ENCODE measurements at regions not wholly inside any gene's neighbourhood (a gene's known extent, or its start where the extent isn't known, plus 50 kb on each side); places are given as distances from the start of the nearest gene placed in this dataset.
"Not testable (repeated sequence)": the region's sequence is repeated elsewhere in the genome, so short reads cannot be mapped to it uniquely, and the experiment has no call there.

- DNase-seq, result not testable (repeated sequence)
These were observed 376.8 kb upstream of the PODXL start for GRCh38 chr7:131933219-131933618.

- DNase-seq, result no peak
These were observed 375.8 kb upstream of the PODXL start for GRCh38 chr7:131932271-131932670.

DNA sequence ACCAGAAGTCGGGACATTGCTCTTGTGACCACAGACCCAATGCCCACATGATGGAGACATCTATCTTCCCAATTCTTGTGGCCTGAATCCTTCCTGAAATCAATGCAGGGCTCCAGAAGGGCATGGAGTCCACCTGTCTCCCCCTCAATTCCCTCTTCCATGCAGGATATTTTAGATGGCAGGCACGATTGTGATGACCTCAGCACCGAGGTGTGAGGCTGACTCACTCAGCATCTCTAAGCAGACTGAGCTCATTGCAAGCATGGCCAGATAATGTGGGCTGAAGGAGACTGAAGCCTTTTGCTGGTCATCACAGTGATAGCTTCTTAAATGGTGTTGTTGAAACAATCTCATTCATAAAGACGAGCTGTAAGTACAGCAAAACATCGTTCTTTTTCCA lies 374.9 kb upstream of the PODXL start:
- no peak for DNase-seq

GRCh38 chr7:131929632-131930031 lies 373.2 kb upstream of the PODXL start:
- no peak for DNase-seq

DNA sequence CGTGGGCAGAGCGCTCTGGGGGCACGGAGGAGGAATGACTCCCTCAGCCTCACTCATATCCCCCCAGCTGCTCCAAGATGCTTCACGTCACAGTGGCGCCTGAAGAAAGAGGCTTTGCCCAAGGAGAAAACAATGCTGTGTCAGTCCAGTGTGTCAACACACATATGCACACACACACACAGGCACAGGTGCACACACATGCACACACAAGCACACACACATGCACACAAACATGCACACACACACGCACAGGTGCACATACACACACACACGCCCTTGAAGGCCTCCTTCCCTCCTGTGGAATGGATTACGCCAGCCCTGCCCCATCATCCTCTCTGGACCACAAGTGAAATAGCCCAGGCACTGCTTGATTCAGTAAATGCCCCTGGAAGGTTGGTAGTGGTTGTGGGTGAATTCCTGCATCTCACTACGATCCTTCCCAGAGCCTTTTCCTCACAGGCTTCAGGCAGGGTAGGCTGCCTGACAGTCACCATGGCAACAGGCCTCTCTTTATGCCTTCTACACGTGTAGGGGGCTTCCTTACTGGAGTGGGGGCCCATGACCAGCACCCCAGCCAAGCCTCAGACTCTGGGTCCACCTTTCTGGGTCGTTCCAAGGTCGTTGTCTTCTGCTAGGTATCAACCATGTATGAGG lies 371.5 kb upstream of the PODXL start:
- no peak for DNase-seq

- DNase-seq, result no peak
These were observed 369.2 kb upstream of the PODXL start for GRCh38 chr7:131925636-131926035.

DNA sequence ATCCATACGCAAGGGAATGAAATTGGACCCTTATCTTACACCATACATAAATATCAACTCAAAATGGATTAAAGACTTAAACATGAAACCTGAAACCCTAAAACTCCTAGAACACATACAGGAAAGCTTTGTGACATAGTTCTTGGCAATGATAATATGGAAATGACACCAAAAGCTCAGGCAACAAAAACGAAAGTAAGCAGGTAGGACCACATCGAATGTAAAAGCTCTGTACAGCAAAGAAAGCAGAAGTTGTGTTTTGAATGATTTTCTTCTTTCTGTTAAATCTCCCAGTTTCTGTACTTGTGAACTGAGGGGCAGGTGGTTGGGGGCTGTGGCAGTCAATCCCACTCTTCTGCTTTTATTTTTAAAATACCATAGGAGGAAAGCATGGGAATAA lies 368.4 kb upstream of the PODXL start:
- DNase-seq, result no peak

- not testable (repeated sequence) for DNase-seq
These were observed 366.5 kb upstream of the PODXL start for GRCh38 chr7:131922948-131923347.

- DNase-seq, result no peak
These were observed 364.6 kb upstream of the PODXL start for GRCh38 chr7:131921016-131921415.

DNA sequence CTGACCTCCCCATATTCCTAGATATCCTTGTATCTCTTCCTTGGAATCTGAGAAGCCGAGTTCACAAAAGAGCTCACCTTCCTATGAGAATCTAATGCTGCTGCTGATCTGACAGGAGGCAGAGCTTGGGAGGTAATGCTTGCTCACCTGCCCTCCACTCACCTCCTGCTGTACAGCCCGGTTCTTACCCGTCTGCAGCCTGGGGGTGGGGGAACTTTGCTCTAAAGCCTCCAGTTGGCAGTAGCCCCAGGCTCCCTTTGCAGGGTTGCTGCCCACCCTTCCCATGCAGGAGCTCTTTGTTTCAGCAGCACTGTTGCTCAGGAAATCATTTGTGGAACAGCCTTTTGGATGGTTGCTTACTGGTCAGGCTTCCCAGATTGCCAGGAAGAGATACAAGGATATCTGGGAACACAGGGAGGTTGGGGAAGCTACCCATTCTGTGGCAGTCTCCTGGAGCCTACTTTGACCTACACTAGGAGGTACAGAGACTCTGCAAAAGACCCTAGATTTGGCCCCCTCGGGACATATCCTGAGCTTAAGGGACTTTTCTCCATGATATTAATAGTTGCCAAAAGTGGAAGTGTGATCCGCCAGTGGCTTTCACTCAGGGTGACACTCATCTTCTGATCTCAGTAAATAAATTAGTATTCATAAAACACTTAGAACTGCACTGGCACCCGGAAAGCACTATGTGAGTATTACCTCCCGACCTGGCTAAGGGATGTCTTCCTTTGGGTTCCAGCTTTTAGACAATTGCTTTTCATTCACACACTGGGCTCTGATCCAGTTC lies 363.7 kb upstream of the PODXL start:
- no peak for DNase-seq

DNA sequence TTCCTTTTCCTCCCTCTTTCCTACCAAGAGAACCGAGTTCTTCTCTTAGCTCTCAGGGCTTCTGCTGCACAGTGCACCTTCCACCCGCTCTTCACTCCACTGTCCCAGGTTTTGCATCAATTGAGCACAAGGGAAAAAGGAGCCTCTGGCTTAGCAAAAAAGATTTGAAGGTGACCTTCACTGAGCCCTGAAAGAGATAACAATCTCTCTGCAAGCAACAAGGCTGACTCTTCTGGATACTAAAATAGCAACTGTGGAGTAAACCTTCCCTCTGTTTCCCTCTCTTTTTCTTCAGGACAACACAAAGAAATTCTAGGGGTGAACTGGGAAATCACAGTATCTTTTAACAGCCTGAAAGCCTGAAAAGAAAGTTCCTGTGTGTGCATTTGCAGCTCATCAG lies 354.7 kb upstream of the PODXL start:
- no peak for DNase-seq

DNA sequence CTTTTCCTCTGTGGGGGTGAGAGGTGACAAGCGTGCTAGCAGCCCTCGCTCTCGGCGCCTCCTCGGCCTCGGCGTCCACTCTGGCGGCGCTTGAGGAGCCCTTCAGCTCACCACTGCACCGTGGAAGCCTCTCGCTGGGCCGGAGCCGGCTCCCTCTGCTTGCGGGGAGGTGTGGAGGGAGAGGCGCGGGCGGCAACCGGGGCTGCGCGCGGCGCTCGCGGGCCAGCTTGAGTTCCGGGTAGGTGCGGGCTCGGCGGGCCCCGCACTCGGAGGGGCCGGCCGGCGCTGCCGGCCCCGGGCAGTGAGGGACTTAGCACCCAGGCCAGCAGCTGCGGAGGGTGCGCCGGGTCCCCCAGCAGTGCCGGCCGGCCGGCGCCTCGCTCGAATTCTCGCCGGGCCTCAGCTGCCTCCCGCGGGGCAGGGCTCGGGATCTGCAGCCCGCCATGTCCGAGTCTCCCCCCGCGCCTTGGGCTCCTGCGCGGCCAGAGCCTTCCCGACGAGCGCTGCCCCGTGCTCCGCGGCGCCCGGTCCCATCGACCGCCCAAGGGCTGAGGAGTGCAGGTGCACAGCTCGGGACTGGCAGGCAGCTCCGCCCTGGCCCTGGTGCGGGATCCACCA lies 352.8 kb upstream of the PODXL start:
- DNase-seq, result peak; percentile 3

- DNase-seq, result no peak
These were observed 352.3 kb upstream of the PODXL start for GRCh38 chr7:131908714-131909113.

DNA sequence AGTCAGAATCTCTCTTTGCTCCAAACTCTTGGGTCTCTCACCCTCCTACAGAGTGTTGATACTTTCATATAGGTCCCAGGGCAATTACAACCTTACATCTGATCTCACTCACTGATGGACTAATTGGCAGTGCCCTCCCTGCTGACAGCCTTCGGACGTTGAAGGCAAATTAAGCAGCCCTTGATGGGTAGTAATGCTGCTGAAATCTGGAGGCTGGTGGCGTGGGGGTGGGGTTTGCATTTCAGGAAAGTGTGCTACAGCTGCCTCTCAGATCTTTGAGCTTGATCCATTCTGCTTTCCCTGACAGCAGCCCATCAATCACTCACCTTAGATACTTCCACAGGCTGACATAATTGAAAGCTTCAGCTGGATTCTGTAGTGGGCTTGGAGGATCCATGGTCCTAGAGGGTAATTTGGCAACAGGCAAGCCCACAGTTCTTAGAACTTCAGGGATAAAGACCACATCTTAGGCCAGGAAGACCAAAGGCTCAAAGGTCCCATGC lies 349.1 kb upstream of the PODXL start:
- DNase-seq, result peak; percentile 30

DNA sequence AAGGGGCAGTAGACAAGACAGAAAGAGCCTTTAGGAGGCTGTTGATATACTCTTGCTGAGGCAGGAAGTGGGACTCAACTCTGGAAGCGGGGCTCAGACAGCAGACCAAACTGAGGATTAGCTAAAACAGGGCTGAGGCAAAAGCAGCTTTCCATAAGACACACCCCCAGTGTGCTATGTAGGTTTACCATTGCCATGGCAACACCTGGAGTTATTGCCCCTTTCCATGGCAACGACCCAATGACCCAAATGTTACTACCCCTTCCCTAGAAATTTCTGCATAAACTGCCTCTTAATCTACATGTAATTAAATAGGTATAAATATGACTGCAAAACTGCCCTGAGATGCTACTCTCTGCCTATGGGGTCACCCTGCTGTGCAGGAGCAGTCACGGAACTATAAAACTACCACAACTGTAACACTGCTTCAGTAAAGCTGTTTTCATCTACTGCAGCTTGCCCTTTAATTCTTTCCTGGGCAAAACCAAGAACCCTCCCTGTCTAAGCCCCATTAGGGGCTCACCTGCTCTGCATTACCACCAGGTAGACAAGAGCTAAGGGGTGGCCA lies 348.4 kb upstream of the PODXL start:
- DNase-seq, result peak; percentile 14

GRCh38 chr7:131903315-131903714 lies 346.9 kb upstream of the PODXL start:
- no peak for DNase-seq

- DNase-seq, result no peak
These were observed 344.4 kb upstream of the PODXL start for GRCh38 chr7:131900785-131901287.

GRCh38 chr7:131899271-131900030 lies 343.0 kb upstream of the PODXL start:
- DNase-seq, result no peak

- no peak for DNase-seq
These were observed 342.0 kb upstream of the PODXL start for GRCh38 chr7:131898418-131898817.

DNA sequence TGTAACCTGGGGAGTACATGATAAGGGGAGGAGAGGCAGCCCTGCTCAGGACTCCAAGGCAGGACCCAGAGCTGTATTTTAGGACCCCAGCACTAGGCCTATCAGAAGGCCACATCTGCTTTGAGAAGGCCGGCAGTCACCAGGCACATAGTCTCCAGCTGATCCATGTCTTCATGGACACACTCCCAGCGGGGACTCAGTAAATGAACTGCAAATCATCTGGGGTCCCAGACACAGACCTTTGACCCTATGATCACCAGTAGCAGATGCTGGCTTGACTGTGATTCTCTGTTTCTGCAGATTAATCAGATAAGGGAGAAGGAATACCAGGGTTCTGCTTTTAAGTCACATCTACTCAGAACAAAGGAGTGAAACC lies 341.4 kb upstream of the PODXL start:
- no peak for DNase-seq

- peak; percentile 92 for DNase-seq
These were observed 340.8 kb upstream of the PODXL start for GRCh38 chr7:131897016-131897789.

Measured in NCI-H2227 treated with DMSO at 0.1 percent for 48 hours (cell line).